NB4 (cell line): ENCODE measurements at regions not wholly inside any gene's neighbourhood (a gene's known extent, or its start where the extent isn't known, plus 50 kb on each side); places are given as distances from the start of the nearest gene placed in this dataset.

Experiments used
- POLR2A ChIP-seq: IDR thresholded peaks from 2 replicates; pipeline ENCODE4 v1.6.1; 2011; ENCODE audit warnings: mild to moderate bottlenecking; ENCODE audit not compliant: insufficient read length; ENCODE audit errors: extremely low read depth
- TF ChIP-seq, protein P1 (sequence below): IDR thresholded peaks from one replicate; pipeline ENCODE4 v1.5.1; 2012; ENCODE audit warnings: low read depth, low read length

DNA sequence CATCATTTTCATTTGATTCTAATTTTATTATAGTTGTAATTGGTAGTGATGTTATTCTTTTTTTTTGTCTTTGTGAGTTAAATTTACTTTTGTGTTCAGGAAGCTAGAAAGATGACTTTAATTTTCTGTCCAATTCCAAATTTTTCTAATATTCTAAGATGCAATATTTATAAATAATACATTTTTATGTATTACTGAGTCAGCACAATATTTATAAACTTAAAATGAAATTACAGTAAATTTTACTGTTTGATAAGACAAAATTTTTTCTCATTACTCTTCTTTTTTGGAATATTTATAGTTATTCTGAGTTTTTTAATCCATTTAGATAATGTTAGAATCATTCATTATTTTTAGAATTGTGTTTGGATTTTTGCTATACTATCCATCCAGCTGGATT is 1637.9 kb upstream of the ACO1 start:
- TF ChIP-seq, protein P1, sequence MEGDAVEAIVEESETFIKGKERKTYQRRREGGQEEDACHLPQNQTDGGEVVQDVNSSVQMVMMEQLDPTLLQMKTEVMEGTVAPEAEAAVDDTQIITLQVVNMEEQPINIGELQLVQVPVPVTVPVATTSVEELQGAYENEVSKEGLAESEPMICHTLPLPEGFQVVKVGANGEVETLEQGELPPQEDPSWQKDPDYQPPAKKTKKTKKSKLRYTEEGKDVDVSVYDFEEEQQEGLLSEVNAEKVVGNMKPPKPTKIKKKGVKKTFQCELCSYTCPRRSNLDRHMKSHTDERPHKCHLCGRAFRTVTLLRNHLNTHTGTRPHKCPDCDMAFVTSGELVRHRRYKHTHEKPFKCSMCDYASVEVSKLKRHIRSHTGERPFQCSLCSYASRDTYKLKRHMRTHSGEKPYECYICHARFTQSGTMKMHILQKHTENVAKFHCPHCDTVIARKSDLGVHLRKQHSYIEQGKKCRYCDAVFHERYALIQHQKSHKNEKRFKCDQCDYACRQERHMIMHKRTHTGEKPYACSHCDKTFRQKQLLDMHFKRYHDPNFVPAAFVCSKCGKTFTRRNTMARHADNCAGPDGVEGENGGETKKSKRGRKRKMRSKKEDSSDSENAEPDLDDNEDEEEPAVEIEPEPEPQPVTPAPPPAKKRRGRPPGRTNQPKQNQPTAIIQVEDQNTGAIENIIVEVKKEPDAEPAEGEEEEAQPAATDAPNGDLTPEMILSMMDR, result no peak
- TF ChIP-seq POLR2A, result no peak
